KG1 (cell line): ENCODE measurements at regions not wholly inside any gene's neighbourhood (a gene's known extent, or its start where the extent isn't known, plus 50 kb on each side); places are given as distances from the start of the nearest gene placed in this dataset.
"Not testable (repeated sequence)": the region's sequence is repeated elsewhere in the genome, so short reads cannot be mapped to it uniquely, and the experiment has no call there.

ENCODE experiments used
- DNase-seq: peaks from one replicate; lab custom pipeline; 2025; lab: John Stamatoyannopoulos, UW

DNA sequence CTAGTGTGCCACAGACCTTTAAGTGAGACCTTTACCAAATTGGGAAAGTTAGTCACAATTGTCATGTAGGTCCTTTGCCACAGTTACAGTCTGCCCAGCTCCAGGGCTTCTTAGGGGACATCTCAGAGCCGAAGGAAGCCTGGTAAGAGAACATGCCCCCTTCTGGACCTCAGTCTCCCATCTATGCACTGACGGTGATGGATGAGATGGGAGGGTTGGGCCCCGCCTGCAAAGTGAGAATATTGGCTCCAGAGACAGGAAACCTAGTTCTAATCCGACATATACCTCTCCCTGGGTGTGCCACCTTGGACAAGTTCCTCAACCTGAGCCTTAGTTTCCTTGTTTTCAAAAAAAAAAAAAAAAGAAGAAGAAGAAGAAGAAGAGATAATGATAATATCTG, 85.1 kb upstream of the NAV2 start:
- DNase-seq = no peak

- DNase-seq = no peak
Observed at GRCh38 chr11:19625438-19625837, 87.2 kb upstream of the NAV2 start.

DNA sequence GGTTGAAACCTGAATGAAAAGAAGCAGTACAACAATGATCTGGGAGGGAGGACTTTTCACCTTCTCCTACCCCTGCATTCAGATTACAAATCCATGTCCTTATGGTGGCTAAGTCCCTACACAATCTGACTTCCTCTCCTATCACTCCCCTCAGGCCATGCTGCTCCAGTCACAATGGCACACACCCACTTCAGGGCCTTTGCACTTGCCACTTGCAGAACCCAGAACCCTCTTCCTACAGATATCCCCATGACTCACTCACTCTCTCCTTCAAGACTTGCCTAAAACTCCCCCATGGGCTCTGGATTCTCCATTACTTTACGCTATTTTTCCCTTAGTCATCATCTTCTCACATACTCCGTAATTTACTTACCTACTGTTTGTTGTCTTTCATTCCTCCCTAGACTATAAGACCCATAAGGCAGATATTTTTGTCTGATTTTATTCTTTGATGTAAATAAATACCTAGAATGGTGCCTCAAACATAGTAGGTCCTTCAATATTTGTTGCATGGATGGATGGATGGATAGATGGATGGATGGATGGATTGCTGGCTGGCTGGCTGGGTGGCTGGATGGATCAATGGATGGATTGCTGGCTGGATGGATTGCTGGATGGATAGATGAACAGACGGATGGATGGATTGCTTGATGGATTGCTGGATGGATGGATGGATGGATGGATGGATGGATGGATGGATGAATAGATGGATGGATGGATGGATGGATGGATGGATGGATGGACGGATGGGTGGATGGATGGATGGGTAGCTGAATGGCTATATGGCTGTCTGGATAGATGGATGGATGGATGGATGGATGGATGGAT, 94.7 kb upstream of the NAV2 start:
- no peak for DNase-seq

DNA sequence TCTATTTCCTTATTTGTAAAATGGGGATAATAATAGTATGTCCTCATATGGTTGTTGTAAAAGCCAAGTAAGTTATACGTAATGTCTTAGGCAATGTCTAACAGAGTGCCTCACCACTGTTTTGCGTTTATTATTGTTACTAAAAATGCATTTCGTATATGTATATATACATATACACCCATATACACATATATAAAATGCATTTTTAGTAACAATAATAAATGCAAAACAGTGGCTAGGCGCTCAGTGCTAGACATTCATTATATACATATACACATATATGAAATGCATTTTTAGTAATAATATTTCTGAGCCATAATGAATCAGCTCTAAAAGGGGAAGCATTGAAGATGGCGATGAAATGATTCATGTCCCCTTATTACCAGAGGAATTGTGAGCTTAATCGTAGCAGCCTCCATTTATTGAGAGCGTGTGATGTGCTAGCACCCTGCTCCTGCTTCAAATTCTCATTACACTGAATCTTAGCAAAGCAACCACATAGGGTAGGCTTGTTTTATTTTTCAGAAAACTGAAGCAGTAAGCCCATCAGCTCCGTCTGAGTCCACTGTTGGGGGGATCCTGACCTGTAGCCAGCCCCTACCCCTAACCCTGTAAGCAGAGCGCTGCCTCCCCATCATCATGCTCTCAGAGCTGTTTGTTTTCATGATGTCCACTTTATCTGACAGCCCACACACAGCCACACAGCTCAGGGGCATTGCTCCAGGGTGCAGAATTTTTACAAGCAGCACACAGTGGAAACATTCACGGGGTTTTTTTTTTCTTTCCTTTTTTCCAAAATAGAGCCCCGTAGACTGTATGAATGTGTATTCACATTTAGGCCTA, 97.1 kb upstream of the NAV2 start:
- no peak for DNase-seq

DNA sequence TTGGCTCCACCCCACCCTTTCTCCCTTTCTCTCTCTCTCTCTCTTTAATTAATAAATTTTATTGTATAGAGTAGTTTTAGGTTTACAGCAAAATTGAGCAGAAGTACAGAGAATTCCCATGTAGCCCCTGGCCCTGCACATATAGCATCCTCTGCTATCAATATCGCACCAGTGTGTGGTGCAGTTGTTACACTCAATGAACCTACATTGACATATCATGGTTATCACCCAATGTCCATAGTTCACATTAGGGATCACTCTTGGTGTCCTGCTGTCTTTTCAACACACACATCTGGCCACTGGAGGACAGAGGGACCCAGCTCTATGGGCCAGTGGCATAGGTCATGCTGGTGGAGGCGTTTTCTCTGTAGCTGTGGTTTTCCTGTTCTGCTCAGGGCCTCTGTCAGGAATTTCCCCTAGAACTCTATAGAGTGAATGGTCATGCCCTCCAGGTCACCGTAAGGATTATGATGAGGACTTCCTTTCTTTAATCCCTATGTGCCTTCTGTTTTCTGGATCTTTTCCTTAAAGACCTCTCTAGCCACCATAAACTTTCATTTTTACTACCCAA, 98.2 kb upstream of the NAV2 start:
- DNase-seq = no peak

- not testable (repeated sequence) for DNase-seq
Observed at GRCh38 chr11:19612025-19612424, 100.6 kb upstream of the NAV2 start.

GRCh38 chr11:19607656-19608360, 104.8 kb upstream of the NAV2 start:
- DNase-seq = no peak

GRCh38 chr11:19606856-19607655, 105.6 kb upstream of the NAV2 start:
- DNase-seq = no peak

DNA sequence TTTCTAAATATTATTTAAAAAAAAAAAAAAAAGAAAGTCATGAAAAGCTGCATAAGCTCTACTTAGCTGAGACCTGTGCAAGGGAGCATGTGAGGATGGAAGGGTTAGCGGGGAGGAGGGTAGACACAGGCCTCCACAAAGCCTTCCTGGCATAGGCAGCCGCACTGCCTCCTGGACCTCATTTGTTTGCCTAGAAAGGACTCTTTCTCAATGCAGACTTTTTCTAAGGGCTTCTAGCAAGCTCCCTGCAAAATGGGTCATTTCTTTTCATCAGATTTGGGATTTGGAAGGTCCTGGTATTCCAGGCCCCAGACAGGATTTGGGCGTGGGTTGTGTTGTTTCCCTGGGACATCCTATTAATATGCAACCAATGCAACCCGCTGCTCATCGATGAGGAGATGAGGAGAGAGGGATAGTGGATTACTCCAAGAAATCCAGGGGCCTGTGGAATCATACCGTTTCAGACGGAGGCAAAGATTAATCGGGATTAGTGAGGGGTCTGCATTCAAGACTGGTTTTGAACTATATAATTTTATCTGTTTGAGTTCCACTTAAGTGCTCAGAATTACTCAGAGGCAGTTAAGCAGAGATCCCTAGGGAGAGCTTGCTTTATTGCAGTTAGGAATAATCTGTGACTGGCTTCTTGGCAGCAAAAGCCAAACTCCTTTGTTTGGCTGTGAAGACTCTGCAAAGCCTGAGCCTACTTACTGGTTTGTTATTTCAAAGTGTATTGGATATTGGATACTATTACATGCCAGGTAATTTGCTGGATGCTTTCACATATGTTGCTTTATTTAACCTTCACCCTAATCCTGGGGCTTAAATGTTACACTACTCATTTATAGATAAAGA, 106.9 kb upstream of the NAV2 start:
- no peak for DNase-seq

DNA sequence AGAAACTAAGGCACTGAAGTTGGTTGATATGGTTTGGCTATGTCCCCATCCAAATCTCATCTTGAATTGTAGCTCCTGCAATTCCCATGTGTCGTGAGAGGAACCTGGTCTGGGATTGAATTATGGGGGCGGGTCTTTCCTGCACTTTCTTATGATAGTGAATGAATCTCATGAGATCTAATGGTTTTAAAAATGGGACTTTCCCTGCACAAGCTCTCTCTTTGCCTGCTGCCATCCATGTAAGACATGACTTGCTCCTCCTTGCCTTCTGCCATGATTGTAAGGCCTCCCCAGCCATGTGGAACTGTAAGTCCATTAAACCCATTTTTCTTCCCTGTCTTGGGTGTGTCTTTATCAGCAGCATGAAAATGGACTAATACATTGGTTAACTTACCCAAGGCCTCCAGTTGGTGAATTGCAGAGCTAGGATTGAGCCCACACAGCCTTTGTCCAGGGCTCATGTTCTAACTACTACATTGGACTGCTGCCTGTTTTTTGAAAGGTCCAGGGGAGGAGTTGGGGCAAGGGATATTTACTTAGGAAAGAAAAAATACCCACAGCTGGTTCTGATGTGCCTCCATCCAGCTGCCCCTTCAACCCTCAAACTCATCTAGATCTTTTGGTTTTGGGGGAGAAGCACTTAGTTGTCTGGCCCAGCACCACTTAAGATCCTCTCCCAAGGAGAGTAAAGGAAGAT, 107.8 kb upstream of the NAV2 start:
- DNase-seq = no peak

- DNase-seq = no peak
Observed at GRCh38 chr11:19603771-19604170, 108.9 kb upstream of the NAV2 start.

DNA sequence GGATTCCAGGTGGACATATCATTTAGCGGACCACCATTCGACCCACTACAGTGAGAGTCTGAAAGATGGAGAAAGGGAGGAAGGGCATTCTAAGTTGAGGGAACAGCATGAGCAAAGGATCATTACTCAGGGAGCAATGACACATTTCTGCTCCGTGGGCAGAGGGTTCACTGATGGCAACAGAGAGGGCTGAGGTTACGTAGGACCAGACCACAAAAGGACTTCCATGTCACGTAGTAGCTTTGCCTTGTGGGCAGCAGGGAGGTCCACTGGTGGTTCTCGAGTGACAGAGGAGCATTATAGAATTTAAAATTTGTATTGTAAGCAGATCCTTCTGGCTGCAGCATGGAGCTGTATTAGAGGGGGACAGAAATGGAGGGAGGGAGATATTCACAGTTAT, 109.7 kb upstream of the NAV2 start:
- DNase-seq = no peak

DNA sequence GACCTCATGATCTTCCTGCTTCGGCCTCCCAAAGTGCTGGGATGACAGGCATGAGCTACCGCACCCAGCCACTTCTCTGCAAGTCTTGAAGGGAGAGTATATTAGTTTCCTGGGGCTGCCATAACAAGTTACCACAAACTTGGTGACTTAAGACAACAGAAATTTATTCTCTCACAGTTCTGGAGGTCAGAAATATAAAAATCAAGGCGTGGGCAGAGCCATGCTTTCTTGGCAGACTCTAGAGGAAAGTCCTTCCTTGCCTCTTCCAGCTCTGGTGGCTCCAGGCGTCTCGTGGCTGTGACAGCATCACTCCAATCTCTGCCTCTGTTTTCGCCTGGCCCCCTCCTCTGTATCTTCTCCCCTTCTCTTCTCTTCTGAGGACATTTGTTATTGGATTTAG, 110.2 kb upstream of the NAV2 start:
- no peak for DNase-seq

- no peak for DNase-seq
Observed at GRCh38 chr11:19601235-19601634, 111.4 kb upstream of the NAV2 start.

- DNase-seq = no peak
Observed at GRCh38 chr11:19599681-19600080, 113.0 kb upstream of the NAV2 start.

DNA sequence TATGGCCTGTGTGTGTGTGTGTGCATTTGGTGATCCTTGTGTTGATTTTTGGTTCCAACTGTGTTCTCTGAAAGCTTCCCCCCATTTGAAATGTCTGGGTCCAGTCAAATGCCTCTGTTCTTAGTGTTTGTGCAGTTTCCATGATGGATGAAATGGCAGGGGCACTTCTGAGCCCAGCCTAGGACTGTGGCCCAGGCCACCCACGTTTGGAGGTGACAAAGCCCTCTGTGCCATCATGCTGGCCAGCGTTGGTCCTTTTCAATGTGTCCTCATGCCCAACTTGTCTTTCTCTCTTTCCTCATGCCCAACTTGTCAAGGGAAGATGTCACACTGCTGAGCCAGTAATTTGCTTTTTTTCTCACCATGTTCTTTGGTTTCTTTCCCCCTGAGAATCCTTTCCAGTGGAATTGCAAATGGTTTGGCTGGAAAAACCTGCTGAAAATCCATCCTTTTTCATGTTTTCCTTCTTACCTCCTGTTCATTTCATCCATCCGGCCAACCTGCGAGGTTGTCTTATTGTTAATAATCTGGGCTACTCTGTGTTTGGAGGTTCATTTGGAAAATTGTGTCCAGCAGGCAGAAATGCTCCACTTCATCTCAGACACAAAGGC, 113.7 kb upstream of the NAV2 start:
- no peak for DNase-seq

GRCh38 chr11:19598456-19598855, 114.2 kb upstream of the NAV2 start:
- no peak for DNase-seq

- DNase-seq = no peak
Observed at GRCh38 chr11:19597876-19598275, 114.8 kb upstream of the NAV2 start.

DNA sequence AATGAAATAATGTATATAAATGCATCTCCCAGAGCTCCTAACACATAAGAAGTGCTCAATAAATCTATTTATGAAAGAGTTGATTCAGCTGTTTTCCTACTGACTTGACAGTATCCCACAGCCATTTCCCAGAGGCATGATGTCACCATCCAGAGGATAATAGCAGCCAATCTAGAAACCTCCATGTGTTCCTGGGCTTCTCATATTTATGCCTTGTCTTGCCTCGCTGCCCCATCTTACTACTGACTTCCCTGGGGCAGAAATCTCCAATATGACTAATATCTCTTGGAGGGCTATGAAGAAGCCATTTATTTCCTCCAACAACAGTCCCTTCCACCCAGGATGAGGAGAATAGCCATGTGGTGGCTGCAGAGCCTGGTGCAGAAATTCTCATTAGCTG, 115.4 kb upstream of the NAV2 start:
- DNase-seq = no peak
